Suprapubic skin (tissue), 4 donors: ENCODE measurements at regions not wholly inside any gene's neighbourhood (a gene's known extent, or its start where the extent isn't known, plus 50 kb on each side); places are given as distances from the start of the nearest gene placed in this dataset.

Experiments
- POLR2A ChIP-seq, 2 donors: fragments of 450-650 bp; IDR thresholded peaks; one replicate each; pipeline ENCODE4 v1.6.1; 2017; ENCODE audit warnings: antibody characterized with exemption in 2 of 2, mild to moderate bottlenecking in 2 of 2, moderate library complexity in 2 of 2
- POLR2AphosphoS5 ChIP-seq, 3 donors: sonication (generic); formaldehyde crosslinking; IDR thresholded peaks; one replicate each; pipeline ENCODE4 v1.6.1; 2017; ENCODE audit warnings: antibody characterized with exemption in 3 of 3
- TF ChIP-seq, protein P1 (sequence below), 2 donors: fragments of 200-600 bp in 1 of 2; fragments of 450-650 bp in 1 of 2; sonication (generic) in 1 of 2; IDR thresholded peaks; one replicate each; pipeline ENCODE4 v1.5.1; 2016 to 2019; ENCODE audit warnings: antibody characterized with exemption in 2 of 2, mild to moderate bottlenecking in 1 of 2, moderate library complexity in 1 of 2

DNA sequence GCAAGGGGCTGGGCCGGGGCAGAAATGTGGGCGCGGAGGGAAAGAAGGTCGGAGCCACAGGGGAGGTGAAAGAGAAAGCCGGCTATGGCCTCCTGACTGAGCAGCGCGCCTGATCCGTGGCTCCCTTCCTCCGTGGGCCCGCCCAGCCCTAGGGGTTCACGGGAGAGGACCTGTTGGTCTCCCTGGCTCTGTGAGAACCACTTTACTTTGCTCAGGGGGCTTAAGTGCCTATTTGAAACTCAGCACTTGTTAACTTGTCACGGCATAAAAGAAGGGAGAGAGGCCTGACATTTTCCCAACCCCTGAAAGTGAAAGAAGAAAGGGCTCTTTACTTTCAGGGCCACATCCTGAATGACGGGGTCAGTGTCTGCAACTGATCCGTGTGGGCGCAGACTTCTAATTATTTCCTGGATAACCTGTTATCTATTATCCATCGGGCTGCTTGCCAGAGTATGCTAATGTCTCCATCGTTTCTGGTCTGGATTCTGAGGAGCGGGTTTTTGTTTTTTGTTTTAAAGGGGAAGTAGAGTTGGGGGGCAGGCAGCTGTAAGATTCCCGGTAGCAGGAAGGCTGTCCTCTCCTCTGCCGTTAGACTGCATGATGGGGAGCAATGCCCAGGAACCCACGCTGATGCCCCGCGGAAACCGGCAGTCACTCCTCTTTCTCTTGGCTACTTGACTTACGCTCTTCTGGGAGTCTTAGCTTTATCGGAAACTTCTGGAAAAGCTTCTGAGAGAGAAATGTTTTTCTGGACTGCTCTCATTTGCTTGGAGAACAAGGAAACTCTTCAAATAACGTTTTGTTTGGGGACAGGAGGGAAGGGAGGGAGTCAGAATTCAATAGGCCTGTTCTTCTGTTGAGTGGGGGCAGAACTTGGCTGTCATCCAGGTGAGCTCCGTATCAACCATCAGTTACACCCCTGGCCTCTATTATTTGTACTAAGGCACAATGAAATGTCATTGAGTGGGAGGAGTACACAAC, 127.7 kb upstream of the MAX start:
- TF ChIP-seq, protein P1, sequence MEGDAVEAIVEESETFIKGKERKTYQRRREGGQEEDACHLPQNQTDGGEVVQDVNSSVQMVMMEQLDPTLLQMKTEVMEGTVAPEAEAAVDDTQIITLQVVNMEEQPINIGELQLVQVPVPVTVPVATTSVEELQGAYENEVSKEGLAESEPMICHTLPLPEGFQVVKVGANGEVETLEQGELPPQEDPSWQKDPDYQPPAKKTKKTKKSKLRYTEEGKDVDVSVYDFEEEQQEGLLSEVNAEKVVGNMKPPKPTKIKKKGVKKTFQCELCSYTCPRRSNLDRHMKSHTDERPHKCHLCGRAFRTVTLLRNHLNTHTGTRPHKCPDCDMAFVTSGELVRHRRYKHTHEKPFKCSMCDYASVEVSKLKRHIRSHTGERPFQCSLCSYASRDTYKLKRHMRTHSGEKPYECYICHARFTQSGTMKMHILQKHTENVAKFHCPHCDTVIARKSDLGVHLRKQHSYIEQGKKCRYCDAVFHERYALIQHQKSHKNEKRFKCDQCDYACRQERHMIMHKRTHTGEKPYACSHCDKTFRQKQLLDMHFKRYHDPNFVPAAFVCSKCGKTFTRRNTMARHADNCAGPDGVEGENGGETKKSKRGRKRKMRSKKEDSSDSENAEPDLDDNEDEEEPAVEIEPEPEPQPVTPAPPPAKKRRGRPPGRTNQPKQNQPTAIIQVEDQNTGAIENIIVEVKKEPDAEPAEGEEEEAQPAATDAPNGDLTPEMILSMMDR (IDR thresholded peaks at IDR 0.05), result no peak
- no peak for TF ChIP-seq POLR2A (IDR thresholded peaks at IDR 0.05)
- TF ChIP-seq POLR2AphosphoS5 (IDR thresholded peaks at IDR 0.05), result no peak
